ENCODE measurements at regions not wholly inside any gene's neighbourhood (a gene's known extent, or its start where the extent isn't known, plus 50 kb on each side); places are given as distances from the start of the nearest gene placed in this dataset.

DNA sequence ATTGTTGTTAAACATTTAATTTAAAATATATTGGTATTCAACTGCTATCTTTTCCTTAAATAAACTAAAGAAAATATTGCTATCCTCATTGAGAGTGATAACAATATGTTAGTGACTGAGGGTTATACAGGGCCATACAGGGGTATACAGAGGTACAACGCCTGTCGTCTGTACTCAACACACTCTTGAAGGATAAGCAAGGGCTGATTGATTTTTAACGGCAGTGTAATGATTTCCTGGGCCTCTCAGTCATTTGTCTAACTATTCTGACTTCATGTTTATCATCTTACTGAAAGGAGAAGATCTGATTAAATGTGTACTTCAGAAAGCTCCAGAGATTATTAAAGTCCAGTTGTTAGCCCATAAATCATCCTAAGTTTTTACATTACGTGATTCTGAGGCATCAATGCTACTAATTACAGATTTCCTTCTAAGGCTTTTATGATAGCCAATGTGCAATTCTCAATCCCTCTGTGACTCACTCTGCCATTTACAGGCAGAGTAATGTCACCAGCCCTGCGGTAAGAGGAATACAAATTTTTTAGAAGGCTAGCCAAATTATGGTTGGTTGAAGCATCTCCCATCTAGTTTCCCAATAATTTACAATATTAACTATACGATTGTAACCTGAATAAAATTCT is 893.0 kb upstream of the CHAC2 start:
- Histone ChIP-seq H4K12ac (ENCODE audit: low read depth, low read length) (no peak overlapping the region), H3K27ac (ENCODE audit: low read depth, low read length) (no peak overlapping the region), H3K4ac (ENCODE audit: low read depth, low read length) (no peak overlapping the region), H4K91ac (ENCODE audit: low read depth, low read length) (no peak overlapping the region), H2BK5ac (ENCODE audit: low read depth, low read length, poor library complexity) (no peak overlapping the region), H2BK120ac (ENCODE audit: insufficient read depth, low read length, poor library complexity) (no peak overlapping the region), H2AK5ac (ENCODE audit: low read length) (no peak overlapping the region), H3K27me3 (ENCODE audit: insufficient read depth, low read length) (no peaks in the 10 kb centered on the region), H3K23ac (ENCODE audit: low read length) (no peak overlapping the region), H3K18ac (ENCODE audit: low read length) (no peak overlapping the region), H3K79me2 (ENCODE audit: control insufficient read depth, insufficient read depth, low read length, poor library complexity) (no peaks in the 10 kb centered on the region), H3K79me1 (ENCODE audit: low read length) (no peaks in the 10 kb centered on the region), H2BK12ac (ENCODE audit: low read length) (no peak overlapping the region), H3K14ac (ENCODE audit: low read length) (no peak overlapping the region), H2AFZ (ENCODE audit: insufficient read depth, low read length, poor library complexity) (no peak overlapping the region), H3K4me3 (ENCODE audit: low read depth, low read length) (no peak overlapping the region), H3K9ac (ENCODE audit: low read length) (no peak overlapping the region), H4K8ac (ENCODE audit: low read depth, low read length) (no peak overlapping the region), H3K36me3 (ENCODE audit: control insufficient read depth in 1 of 2, insufficient read depth in 2 of 2, low read length in 2 of 2) (no peaks in the 10 kb centered on the region), H3K4me2 (ENCODE audit: low read length) (no peak overlapping the region), H3K9me3 (ENCODE audit: insufficient read depth, low read depth, low read length) (no peaks in the 10 kb centered on the region), H3K4me1 (ENCODE audit: control insufficient read depth in 1 of 2, insufficient read depth in 2 of 2, low read length in 2 of 2) (no peaks in the 10 kb centered on the region)
- no CpG with 5 or more reads among the region's 6 CpGs for WGBS (ENCODE audit: extremely low coverage, insufficient coverage, insufficient read length)
- no peak for DNase-seq

- Histone ChIP-seq H2AK5ac (ENCODE audit: low read length) (no peak overlapping the region), H3K18ac (ENCODE audit: low read length) (no peak overlapping the region), H3K27ac (ENCODE audit: low read depth, low read length) (no peak overlapping the region), H3K14ac (ENCODE audit: low read length) (no peak overlapping the region), H2AFZ (ENCODE audit: insufficient read depth, low read length, poor library complexity) (no peak overlapping the region), H3K4me1 (ENCODE audit: control insufficient read depth in 1 of 2, insufficient read depth in 2 of 2, low read length in 2 of 2) (no peaks in the 10 kb centered on the region), H3K79me2 (ENCODE audit: control insufficient read depth, insufficient read depth, low read length, poor library complexity) (no peaks in the 10 kb centered on the region), H3K23ac (ENCODE audit: low read length) (no peak overlapping the region), H3K36me3 (ENCODE audit: control insufficient read depth in 1 of 2, insufficient read depth in 2 of 2, low read length in 2 of 2) (no peaks in the 10 kb centered on the region), H2BK120ac (ENCODE audit: insufficient read depth, low read length, poor library complexity) (no peak overlapping the region), H4K8ac (ENCODE audit: low read depth, low read length) (no peak overlapping the region), H3K79me1 (ENCODE audit: low read length) (no peaks in the 10 kb centered on the region), H2BK12ac (ENCODE audit: low read length) (no peak overlapping the region), H2BK5ac (ENCODE audit: low read depth, low read length, poor library complexity) (no peak overlapping the region), H3K4me2 (ENCODE audit: low read length) (no peak overlapping the region), H3K4ac (ENCODE audit: low read depth, low read length) (no peak overlapping the region), H3K27me3 (ENCODE audit: insufficient read depth, low read length) (no peaks in the 10 kb centered on the region), H3K4me3 (ENCODE audit: low read depth, low read length) (no peak overlapping the region), H3K9ac (ENCODE audit: low read length) (no peak overlapping the region), H4K91ac (ENCODE audit: low read depth, low read length) (no peak overlapping the region), H3K9me3 (ENCODE audit: insufficient read depth, low read depth, low read length) (no peaks in the 10 kb centered on the region), H4K12ac (ENCODE audit: low read depth, low read length) (no peak overlapping the region)
- DNase-seq, result peak in 1 of 2 donors; percentile 7
- whole genome bisulfite sequencing (ENCODE audit: extremely low coverage, insufficient coverage, insufficient read length), result no CpG with 5 or more reads among the region's 3 CpGs
These were observed 904.8 kb upstream of the CHAC2 start for GRCh38 chr2:52862801-52863200.

DNA sequence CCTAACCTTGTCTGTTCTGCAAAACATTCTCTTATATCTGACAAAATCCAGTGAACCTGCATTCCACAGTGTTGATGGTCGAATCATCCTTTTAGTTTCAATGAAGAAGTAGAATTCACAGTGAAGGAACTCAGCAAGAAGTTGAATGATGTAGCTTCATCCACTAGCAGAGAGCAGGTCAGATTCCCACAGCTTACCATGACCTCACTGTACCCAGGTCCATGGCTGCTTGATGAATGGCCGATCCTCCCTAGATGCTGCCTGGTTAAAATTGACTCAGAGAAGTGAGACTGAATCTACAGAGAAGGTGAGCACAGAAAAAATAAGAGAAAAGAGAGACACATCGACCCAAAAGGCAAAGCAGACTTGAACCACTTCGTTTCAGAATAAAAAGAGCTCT is 906.0 kb upstream of the CHAC2 start:
- H3K79me1 ChIP-seq (ENCODE audit: low read length), result no peaks in the 10 kb centered on the region
- no peak overlapping the region for H3K4me3 ChIP-seq (ENCODE audit: low read depth, low read length)
- H3K4me2 ChIP-seq (ENCODE audit: low read length), result no peak overlapping the region
- no peak overlapping the region for H2AK5ac ChIP-seq (ENCODE audit: low read length)
- no peak overlapping the region for H4K91ac ChIP-seq (ENCODE audit: low read depth, low read length)
- no peaks in the 10 kb centered on the region for H3K4me1 ChIP-seq (ENCODE audit: control insufficient read depth in 1 of 2, insufficient read depth in 2 of 2, low read length in 2 of 2)
- H2AFZ ChIP-seq (ENCODE audit: insufficient read depth, low read length, poor library complexity), result no peak overlapping the region
- H3K79me2 ChIP-seq (ENCODE audit: control insufficient read depth, insufficient read depth, low read length, poor library complexity), result no peaks in the 10 kb centered on the region
- no peak overlapping the region for H4K8ac ChIP-seq (ENCODE audit: low read depth, low read length)
- H3K9me3 ChIP-seq (ENCODE audit: insufficient read depth, low read depth, low read length), result no peaks in the 10 kb centered on the region
- no peak overlapping the region for H3K23ac ChIP-seq (ENCODE audit: low read length)
- H3K18ac ChIP-seq (ENCODE audit: low read length), result no peak overlapping the region
- H3K27ac ChIP-seq (ENCODE audit: low read depth, low read length), result no peak overlapping the region
- H4K12ac ChIP-seq (ENCODE audit: low read depth, low read length), result no peak overlapping the region
- no peak overlapping the region for H3K4ac ChIP-seq (ENCODE audit: low read depth, low read length)
- H3K27me3 ChIP-seq (ENCODE audit: insufficient read depth, low read length), result no peaks in the 10 kb centered on the region
- H2BK5ac ChIP-seq (ENCODE audit: low read depth, low read length, poor library complexity), result no peak overlapping the region
- no CpG with 5 or more reads among the region's 4 CpGs for WGBS (ENCODE audit: extremely low coverage, insufficient coverage, insufficient read length)
- no peak overlapping the region for H2BK12ac ChIP-seq (ENCODE audit: low read length)
- no peak overlapping the region for H3K14ac ChIP-seq (ENCODE audit: low read length)
- no peak for DNase-seq
- no peaks in the 10 kb centered on the region for H3K36me3 ChIP-seq (ENCODE audit: control insufficient read depth in 1 of 2, insufficient read depth in 2 of 2, low read length in 2 of 2)
- no peak overlapping the region for H2BK120ac ChIP-seq (ENCODE audit: insufficient read depth, low read length, poor library complexity)
- no peak overlapping the region for H3K9ac ChIP-seq (ENCODE audit: low read length)

DNA sequence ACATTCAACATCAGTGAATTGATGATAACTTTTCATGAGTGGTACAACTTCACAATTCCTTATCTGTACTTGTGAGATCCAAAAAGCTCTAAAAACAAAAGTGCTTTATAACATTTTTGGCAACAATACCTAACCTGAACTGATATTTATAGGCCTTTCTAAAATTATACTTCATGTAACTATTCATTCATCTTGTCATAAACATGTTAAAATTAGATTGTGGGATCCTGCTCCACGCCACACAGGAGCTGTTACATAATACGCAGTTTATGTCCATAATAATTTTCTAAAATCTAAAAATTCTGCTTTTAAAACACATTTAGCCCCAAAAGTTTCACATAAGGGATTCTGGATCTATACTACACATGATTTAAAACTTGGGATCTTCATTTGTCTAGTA is 908.5 kb upstream of the CHAC2 start:
- Histone ChIP-seq H3K4me2 (ENCODE audit: low read length) (no peak overlapping the region), H2BK12ac (ENCODE audit: low read length) (no peak overlapping the region), H2AK5ac (ENCODE audit: low read length) (no peak overlapping the region), H3K4ac (ENCODE audit: low read depth, low read length) (no peak overlapping the region), H4K8ac (ENCODE audit: low read depth, low read length) (no peak overlapping the region), H4K91ac (ENCODE audit: low read depth, low read length) (no peak overlapping the region), H3K79me1 (ENCODE audit: low read length) (no peaks in the 10 kb centered on the region), H3K27me3 (ENCODE audit: insufficient read depth, low read length) (no peaks in the 10 kb centered on the region), H3K18ac (ENCODE audit: low read length) (no peak overlapping the region), H3K36me3 (ENCODE audit: control insufficient read depth in 1 of 2, insufficient read depth in 2 of 2, low read length in 2 of 2) (no peaks in the 10 kb centered on the region), H3K9ac (ENCODE audit: low read length) (no peak overlapping the region), H3K23ac (ENCODE audit: low read length) (no peak overlapping the region), H2BK5ac (ENCODE audit: low read depth, low read length, poor library complexity) (no peak overlapping the region), H3K9me3 (ENCODE audit: insufficient read depth, low read depth, low read length) (no peaks in the 10 kb centered on the region), H2AFZ (ENCODE audit: insufficient read depth, low read length, poor library complexity) (no peak overlapping the region), H3K4me3 (ENCODE audit: low read depth, low read length) (no peak overlapping the region), H3K4me1 (ENCODE audit: control insufficient read depth in 1 of 2, insufficient read depth in 2 of 2, low read length in 2 of 2) (no peaks in the 10 kb centered on the region), H2BK120ac (ENCODE audit: insufficient read depth, low read length, poor library complexity) (no peak overlapping the region), H3K79me2 (ENCODE audit: control insufficient read depth, insufficient read depth, low read length, poor library complexity) (no peaks in the 10 kb centered on the region), H3K14ac (ENCODE audit: low read length) (no peak overlapping the region), H3K27ac (ENCODE audit: low read depth, low read length) (no peak overlapping the region), H4K12ac (ENCODE audit: low read depth, low read length) (no peak overlapping the region)
- WGBS (ENCODE audit: extremely low coverage, insufficient coverage, insufficient read length), result no CpG with 5 or more reads among the region's 2 CpGs
- no peak for DNase-seq

All from trophoblast cell (in vitro differentiated cells and primary cell).